ENCODE measurements at regions not wholly inside any gene's neighbourhood (a gene's known extent, or its start where the extent isn't known, plus 50 kb on each side); places are given as distances from the start of the nearest gene placed in this dataset.

DNA sequence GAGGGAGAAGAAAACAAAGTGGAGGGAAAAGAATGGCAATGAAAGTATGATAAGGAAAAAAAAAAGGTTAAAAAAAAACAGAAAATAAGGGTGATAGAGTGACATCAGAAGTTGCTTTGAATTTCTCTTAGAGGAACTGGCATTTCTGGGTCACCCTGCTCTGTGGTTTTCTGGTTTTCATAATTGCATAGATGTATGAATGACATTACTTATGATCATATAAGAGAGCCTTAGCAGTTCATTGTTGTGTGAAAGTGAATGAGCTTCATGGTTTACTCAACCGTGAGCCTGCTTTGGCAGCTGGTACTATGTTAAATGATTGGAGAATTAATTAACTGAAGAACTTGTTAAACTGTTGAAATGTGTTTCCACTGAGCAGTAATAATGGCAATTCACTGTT lies 336.4 kb upstream of the FBXO33 start:
- TF ChIP-seq, protein P1, sequence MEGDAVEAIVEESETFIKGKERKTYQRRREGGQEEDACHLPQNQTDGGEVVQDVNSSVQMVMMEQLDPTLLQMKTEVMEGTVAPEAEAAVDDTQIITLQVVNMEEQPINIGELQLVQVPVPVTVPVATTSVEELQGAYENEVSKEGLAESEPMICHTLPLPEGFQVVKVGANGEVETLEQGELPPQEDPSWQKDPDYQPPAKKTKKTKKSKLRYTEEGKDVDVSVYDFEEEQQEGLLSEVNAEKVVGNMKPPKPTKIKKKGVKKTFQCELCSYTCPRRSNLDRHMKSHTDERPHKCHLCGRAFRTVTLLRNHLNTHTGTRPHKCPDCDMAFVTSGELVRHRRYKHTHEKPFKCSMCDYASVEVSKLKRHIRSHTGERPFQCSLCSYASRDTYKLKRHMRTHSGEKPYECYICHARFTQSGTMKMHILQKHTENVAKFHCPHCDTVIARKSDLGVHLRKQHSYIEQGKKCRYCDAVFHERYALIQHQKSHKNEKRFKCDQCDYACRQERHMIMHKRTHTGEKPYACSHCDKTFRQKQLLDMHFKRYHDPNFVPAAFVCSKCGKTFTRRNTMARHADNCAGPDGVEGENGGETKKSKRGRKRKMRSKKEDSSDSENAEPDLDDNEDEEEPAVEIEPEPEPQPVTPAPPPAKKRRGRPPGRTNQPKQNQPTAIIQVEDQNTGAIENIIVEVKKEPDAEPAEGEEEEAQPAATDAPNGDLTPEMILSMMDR (IDR thresholded peaks at IDR 0.05; ENCODE audit: insufficient read depth, low read depth, low read length, missing control alignments) = no peak
- peak; percentile 42 for DNase-seq (ENCODE audit: low read depth)
- H3K4me3 ChIP-seq (ENCODE audit: low read depth, low read length) = no peak overlapping the region

DNA sequence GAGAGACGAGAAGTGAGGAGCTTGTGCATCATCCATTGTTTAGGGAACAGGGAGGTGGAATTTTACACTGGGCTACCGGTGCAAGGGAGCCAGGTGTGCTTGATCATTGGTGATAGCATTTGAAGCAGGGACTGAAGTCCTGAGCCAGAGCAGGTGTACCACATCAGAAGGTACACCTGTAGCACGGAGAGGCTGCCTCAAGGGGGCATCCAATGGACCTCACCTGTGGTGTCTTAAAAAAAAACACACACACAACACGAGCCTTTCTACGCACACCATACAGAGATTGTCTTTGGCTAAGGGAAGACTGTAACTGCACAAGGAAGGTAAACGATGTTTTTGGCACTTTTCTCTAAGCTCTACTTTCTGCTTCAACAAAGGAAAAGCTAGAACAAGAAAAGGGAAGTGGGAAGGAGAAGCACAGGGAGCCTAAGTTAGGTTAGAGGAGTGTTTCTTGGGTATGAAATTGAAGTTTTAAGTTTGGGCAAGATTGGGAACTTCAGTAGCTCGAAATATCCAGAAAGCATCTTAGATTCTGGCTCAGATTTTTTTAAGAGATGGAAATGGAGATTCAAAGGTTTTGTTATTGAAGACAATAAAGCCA lies 334.3 kb upstream of the FBXO33 start:
- H3K4me3 ChIP-seq (ENCODE audit: low read depth, low read length) = no peak overlapping the region
- DNase-seq (ENCODE audit: low read depth) = no peak
- TF ChIP-seq, protein P1 (IDR thresholded peaks at IDR 0.05; ENCODE audit: insufficient read depth, low read depth, low read length, missing control alignments) = no peak

DNA sequence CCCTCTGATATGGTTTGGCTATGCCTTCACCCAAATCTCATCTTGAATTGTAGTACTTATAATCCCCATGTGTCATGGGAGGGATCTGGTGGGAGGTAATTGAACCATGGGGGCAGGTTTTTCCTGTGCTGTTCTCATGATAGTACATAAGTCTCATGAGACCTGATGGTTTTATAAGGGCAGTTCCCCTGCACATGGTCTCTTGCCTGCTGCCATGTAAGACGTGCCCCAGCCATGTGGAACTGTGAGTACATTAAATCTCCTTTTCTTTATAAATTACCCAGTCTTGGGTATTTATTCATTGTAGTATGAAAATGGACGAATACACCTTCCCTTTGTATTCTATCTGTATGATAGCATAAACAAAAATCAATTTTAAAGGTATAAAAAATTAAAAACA lies 333.4 kb upstream of the FBXO33 start:
- TF ChIP-seq, protein P1 (IDR thresholded peaks at IDR 0.05; ENCODE audit: insufficient read depth, low read depth, low read length, missing control alignments) = no peak
- no peak for DNase-seq (ENCODE audit: low read depth)
- H3K4me3 ChIP-seq (ENCODE audit: low read depth, low read length) = no peak overlapping the region

DNA sequence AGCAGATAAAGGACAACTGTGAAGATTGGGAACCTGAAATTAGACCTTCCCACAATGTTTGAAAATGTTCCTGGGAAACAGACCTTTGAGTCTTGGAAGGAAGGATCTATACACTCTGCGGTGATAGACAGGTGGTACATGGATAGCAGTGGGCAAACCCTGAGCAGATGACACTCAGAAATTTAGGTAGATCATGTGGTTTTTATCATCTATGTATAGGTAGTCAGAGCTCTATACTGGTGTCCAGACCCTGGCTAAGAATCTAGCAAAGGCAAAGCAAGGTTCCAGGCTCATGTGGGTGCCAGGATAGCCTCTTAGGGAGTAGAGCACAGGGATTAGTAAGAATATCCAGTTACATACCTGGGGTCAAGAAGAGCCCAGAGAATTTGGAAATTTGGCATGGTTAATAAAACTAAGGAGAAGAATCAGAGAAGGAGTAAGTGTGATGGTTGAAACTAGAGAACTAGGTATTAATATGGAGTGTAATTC lies 331.2 kb upstream of the FBXO33 start:
- no peak overlapping the region for H3K4me3 ChIP-seq (ENCODE audit: low read depth, low read length)
- peak; percentile 3 for DNase-seq (ENCODE audit: low read depth)
- TF ChIP-seq, protein P1 (IDR thresholded peaks at IDR 0.05; ENCODE audit: insufficient read depth, low read depth, low read length, missing control alignments) = no peak

DNA sequence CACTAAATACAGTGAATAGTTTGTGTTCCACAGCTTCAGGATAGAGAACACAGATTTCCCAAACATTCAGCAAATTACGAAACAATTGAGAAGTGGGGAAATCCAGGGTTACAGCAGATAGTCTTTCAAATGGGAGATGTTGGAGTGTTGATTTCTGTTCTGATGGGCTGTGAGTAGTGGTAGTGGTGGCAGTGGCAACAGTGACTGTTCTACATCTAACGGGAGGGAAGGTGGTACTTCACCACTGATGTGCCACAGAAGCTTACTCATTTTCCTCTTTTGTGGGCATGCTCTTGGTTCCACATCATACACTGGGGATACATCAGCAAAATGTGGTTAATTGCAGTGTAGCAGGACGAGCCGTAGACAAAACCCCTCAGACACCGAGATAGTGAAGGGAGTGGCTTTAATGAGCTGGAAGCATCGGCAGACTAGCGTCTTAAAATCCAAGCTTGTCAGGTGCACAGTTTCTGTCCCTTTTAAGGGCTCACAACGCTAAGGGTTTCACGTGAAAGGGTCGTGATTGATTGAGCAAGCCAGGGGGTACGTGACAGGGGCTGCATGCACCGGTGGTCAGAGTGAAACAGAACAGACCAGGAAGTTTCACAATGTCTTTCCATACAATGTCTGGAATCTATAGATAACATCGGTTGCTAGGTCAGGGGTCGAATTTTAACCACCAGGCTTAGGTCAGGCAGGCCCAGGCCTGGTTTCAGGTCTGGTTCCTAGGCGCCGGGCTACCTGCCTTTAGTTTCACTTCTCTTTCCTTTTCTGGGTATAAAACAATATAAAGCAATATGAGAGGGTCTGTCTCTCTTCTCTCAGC lies 330.6 kb upstream of the FBXO33 start:
- no peak overlapping the region for H3K4me3 ChIP-seq (ENCODE audit: low read depth, low read length)
- peak; percentile 80 for DNase-seq (ENCODE audit: low read depth)
- TF ChIP-seq, protein P1 (IDR thresholded peaks at IDR 0.05; ENCODE audit: insufficient read depth, low read depth, low read length, missing control alignments) = no peak

DNA sequence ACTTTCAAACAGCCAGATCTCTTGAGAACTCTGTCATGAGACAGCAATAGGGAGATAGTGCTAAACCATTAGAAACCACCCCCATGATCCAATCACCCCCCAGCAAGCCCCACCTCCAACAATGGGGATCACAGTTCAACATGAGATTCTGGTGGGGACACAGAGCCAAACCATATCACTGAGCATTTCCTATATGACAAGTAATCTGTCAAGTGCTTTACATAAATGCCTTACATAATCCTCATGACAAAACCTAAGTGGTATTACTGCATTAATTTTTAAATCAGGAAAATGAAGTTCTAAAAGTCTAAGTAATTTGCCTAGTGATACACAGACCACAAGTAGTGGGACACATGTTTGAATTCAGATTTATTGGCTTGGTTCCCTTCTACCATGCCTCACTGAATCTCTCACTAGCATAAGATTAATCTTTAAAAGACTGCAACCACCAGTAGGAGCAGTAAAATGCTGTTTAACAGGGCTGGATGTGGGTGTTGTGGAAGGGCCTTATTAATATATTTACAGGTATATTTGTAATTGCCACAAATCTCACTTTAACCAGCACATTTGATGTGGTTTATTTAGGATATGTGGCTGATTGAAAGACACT lies 323.1 kb upstream of the FBXO33 start:
- no peak overlapping the region for H3K4me3 ChIP-seq (ENCODE audit: low read depth, low read length)
- DNase-seq (ENCODE audit: low read depth) = no peak
- TF ChIP-seq, protein P1 (IDR thresholded peaks at IDR 0.05; ENCODE audit: insufficient read depth, low read depth, low read length, missing control alignments) = no peak

Data from GM12865 (cell line).